Pancreas (tissue), 10 donors: ENCODE measurements at regions not wholly inside any gene's neighbourhood (a gene's known extent, or its start where the extent isn't known, plus 50 kb on each side); places are given as distances from the start of the nearest gene placed in this dataset.
A peak's percentile ranks its signal among the peaks of the same experiment; 100 is the strongest.

Source experiments
- ATAC-seq, 4 donors: fragments of 200-7000 bp; cut with Tn5 transposase; one replicate each; pipeline versions ENCODE4 v1.8.0 to v1.9.1; 2020; ENCODE audit warnings: mild to moderate bottlenecking in 4 of 4, moderate library complexity in 4 of 4
- DNase-seq, 6 donors: peaks; one replicate each; pipeline ENCODE4 v3.0.0-alpha.2; 2020
- FAIRE-seq: peaks from 2 replicates; lab custom pipeline; 2012; peaks lifted over from hg19 to GRCh38; lab: Jason Lieb, UNC
- H3K27ac ChIP-seq, 4 donors: fragments of 200-600 bp; sonication (generic); 1 replicate in 3 of 4; 2 replicates in 1 of 4; pipeline versions ENCODE4 v1.5.0 to v1.8.0; 2020
- H3K27me3 ChIP-seq, 4 donors: fragments of 200-600 bp; one replicate each; pipeline ENCODE4 v1.8.0; 2021
- H3K36me3 ChIP-seq, 3 donors: fragments of 200-600 bp; sonication (generic) in 1 of 3; one replicate each; pipeline versions ENCODE4 v1.5.0 to v1.8.0; 2020 to 2021
- H3K4me1 ChIP-seq, 3 donors: fragments of 200-600 bp; one replicate each; pipeline ENCODE4 v1.8.0; 2021
- H3K4me3 ChIP-seq, 4 donors: fragments of 200-600 bp; sonication (generic) in 2 of 4; one replicate each; pipeline versions ENCODE4 v1.5.0 to v1.8.0; 2020 to 2021
- H3K9me3 ChIP-seq, 4 donors: fragments of 200-600 bp; one replicate each; pipeline ENCODE4 v1.8.0; 2021
- CTCF ChIP-seq, 4 donors: fragments of 200-600 bp; sonication (generic) in 3 of 4; IDR thresholded peaks; one replicate each; pipeline versions ENCODE4 v1.5.0 to v1.8.0; 2021; ENCODE audit warnings: antibody characterized with exemption in 4 of 4
- WGBS, 2 donors: extraction: QIAGEN DNeasy Blood & Tissue Kit; methylation state at CpG; one replicate each; pipeline ENCODE4 v1.1.7; 2013; 5-methylcytosine and 5-hydroxymethylcytosine counted together
- intact Hi-C, 3 donors: fragments of 100-400 bp; cut with DNase I; formaldehyde crosslinking; loops; one replicate each; pipeline versions ENCODE4 v1.11.1 to v1.14.2; 2022
- donor health status: healthy with polysubstance abuse.
- donor health status: DM: no; HTN: no; CAD: no; lungs with moderate emphysema.
- donor health status: DM: no; HTN: no; CAD: no.
- donor health status: control.
- donor health status: control.
- donor health status: Bipolar disorder and iron deficiency.
- donor health status: DM: yes; HTN: yes; CAD: no.
- donor health status: DM: no; HTN: no; CAD: no.
- donor health status: DM: no; HTN: no; CAD: no.
- donor health status: DM: yes; HTN: yes; CAD: no.

- no peak overlapping the region for H3K4me3 ChIP-seq
- peaks cover 0 to 3% (median 0%) of the 10 kb centered on the region in 4 donors for H3K27me3 ChIP-seq
- H3K9me3 ChIP-seq = no peaks in the 10 kb centered on the region
- H3K4me1 ChIP-seq = no peaks in the 10 kb centered on the region
- FAIRE-seq (no peak), DNase-seq (no peak), ATAC-seq (no peak)
- intact Hi-C loops = no loop called here
- TF ChIP-seq CTCF (IDR thresholded peaks at IDR 0.05) = no peak
- H3K36me3 ChIP-seq = no peaks in the 10 kb centered on the region
- no peak overlapping the region for H3K27ac ChIP-seq
- WGBS, 2 donors = 65 to 69% methylated on average over 1 of the region's 1 CpG
These were observed 739.0 kb downstream of the CBLN4 start for GRCh38 chr20:55266361-55266760.

- ATAC-seq (peak; percentile 38 to 77 (median 53)), DNase-seq (no peak), FAIRE-seq (no peak)
- no peaks in the 10 kb centered on the region for H3K36me3 ChIP-seq
- intact Hi-C loops = no loop called here
- no peak for TF ChIP-seq CTCF (IDR thresholded peaks at IDR 0.05)
- H3K4me1 ChIP-seq = no peaks in the 10 kb centered on the region
- no peak overlapping the region for H3K4me3 ChIP-seq
- WGBS, 2 donors = 14 to 17% methylated on average over 2 of the region's 2 CpGs
- peaks cover 0 to 3% (median 0%) of the 10 kb centered on the region in 4 donors for H3K27me3 ChIP-seq
- no peak overlapping the region for H3K27ac ChIP-seq
- no peaks in the 10 kb centered on the region for H3K9me3 ChIP-seq
These were observed 740.5 kb downstream of the CBLN4 start for GRCh38 chr20:55264703-55265239.

GRCh38 chr20:55258559-55258958, 746.8 kb downstream of the CBLN4 start:
- TF ChIP-seq CTCF (IDR thresholded peaks at IDR 0.05) = no peak
- WGBS, 2 donors = 9 to 15% methylated on average over 2 of the region's 2 CpGs
- no peak for ATAC-seq
- no peak overlapping the region for H3K27ac ChIP-seq
- no peaks in the 10 kb centered on the region for H3K9me3 ChIP-seq
- intact Hi-C loops = no loop called here
- no peaks in the 10 kb centered on the region for H3K27me3 ChIP-seq
- H3K4me1 ChIP-seq = no peaks in the 10 kb centered on the region
- no peak for FAIRE-seq
- no peak overlapping the region for H3K4me3 ChIP-seq
- H3K36me3 ChIP-seq = no peaks in the 10 kb centered on the region
- DNase-seq = no peak

- H3K36me3 ChIP-seq = no peaks in the 10 kb centered on the region
- H3K27ac ChIP-seq = no peak overlapping the region
- no peak for TF ChIP-seq CTCF (IDR thresholded peaks at IDR 0.05)
- no peaks in the 10 kb centered on the region for H3K27me3 ChIP-seq
- no peaks in the 10 kb centered on the region for H3K9me3 ChIP-seq
- ATAC-seq = no peak
- no peaks in the 10 kb centered on the region for H3K4me1 ChIP-seq
- H3K4me3 ChIP-seq = no peak overlapping the region
- DNase-seq = no peak
- no peak for FAIRE-seq
- 77 to 81% methylated on average over 6 of the region's 6 CpGs for WGBS, 2 donors
- intact Hi-C loops = no loop called here
These were observed 750.3 kb downstream of the CBLN4 start for GRCh38 chr20:55255016-55255415.

GRCh38 chr20:55253781-55254180, 751.5 kb downstream of the CBLN4 start:
- peak in 3 of 4 donors; percentile 47 to 78 (median 67) for ATAC-seq
- H3K27me3 ChIP-seq = no peaks in the 10 kb centered on the region
- no peaks in the 10 kb centered on the region for H3K9me3 ChIP-seq
- no peak overlapping the region for H3K4me3 ChIP-seq
- H3K4me1 ChIP-seq = no peaks in the 10 kb centered on the region
- peak; percentile 32 for FAIRE-seq
- DNase-seq = no peak
- intact Hi-C loops = no loop called here
- WGBS, 2 donors = 22 to 26% methylated on average over 1 of the region's 1 CpG
- no peaks in the 10 kb centered on the region for H3K36me3 ChIP-seq
- no peak overlapping the region for H3K27ac ChIP-seq
- TF ChIP-seq CTCF (IDR thresholded peaks at IDR 0.05) = no peak
